H9 (cell line): ENCODE measurements at regions not wholly inside any gene's neighbourhood (a gene's known extent, or its start where the extent isn't known, plus 50 kb on each side); places are given as distances from the start of the nearest gene placed in this dataset.

Experiments
- DNase-seq: peaks from one replicate; pipeline ENCODE4 v3.0.0-alpha.2; 2017
- H2AFZ ChIP-seq: one replicate; pipeline ENCODE4 v1.6.1; 2013; ENCODE audit warnings: mild to moderate bottlenecking, low read length, control low read depth, moderate library complexity
- H2AK5ac ChIP-seq: 2 replicates; pipeline ENCODE4 v1.6.1; 2013; ENCODE audit warnings: low read length, control low read depth, mixed read lengths; ENCODE audit not compliant: insufficient read length
- H2BK120ac ChIP-seq: one replicate; pipeline ENCODE4 v1.6.1; 2013; ENCODE audit warnings: low read depth, mild to moderate bottlenecking, low read length, control low read depth, inconsistent platforms; ENCODE audit not compliant: poor library complexity, severe bottlenecking
- H2BK12ac ChIP-seq: 2 replicates; pipeline ENCODE4 v1.6.1; 2013; ENCODE audit warnings: low read length, control low read depth, mixed read lengths, low read depth; ENCODE audit not compliant: insufficient read length
- H2BK15ac ChIP-seq: 2 replicates; pipeline ENCODE4 v1.6.1; 2013; ENCODE audit warnings: low read depth, low read length, control low read depth
- H2BK20ac ChIP-seq: one replicate; pipeline ENCODE4 v1.6.1; 2013; ENCODE audit warnings: low read depth, mild to moderate bottlenecking, low read length, control low read depth, inconsistent platforms; ENCODE audit not compliant: poor library complexity, severe bottlenecking
- H2BK5ac ChIP-seq: 2 replicates; pipeline ENCODE4 v1.6.1; 2013; ENCODE audit warnings: low read length, control low read depth, mixed read lengths; ENCODE audit not compliant: insufficient read length
- H3K14ac ChIP-seq: 2 replicates; pipeline ENCODE4 v1.6.1; 2013; ENCODE audit warnings: low read length, control low read depth; ENCODE audit not compliant: insufficient read depth
- H3K18ac ChIP-seq: 2 replicates; pipeline ENCODE4 v1.6.1; 2013; ENCODE audit warnings: low read depth, mild to moderate bottlenecking, mixed read lengths, low read length, control low read depth; ENCODE audit not compliant: insufficient read length
- H3K23ac ChIP-seq: 2 replicates; pipeline ENCODE4 v1.6.1; 2013; ENCODE audit warnings: low read length, control low read depth, mixed read lengths, low read depth; ENCODE audit not compliant: insufficient read length
- H3K23me2 ChIP-seq: 2 replicates; pipeline ENCODE4 v1.6.1; 2013; ENCODE audit warnings: low read depth, mild to moderate bottlenecking, mixed read lengths, low read length, control low read depth; ENCODE audit not compliant: insufficient read length, poor library complexity, severe bottlenecking
- H3K27ac ChIP-seq: 2 replicates; pipeline ENCODE4 v1.5.1; 2013; ENCODE audit warnings: low read length, control low read depth, mixed read lengths, low read depth; ENCODE audit not compliant: insufficient read length
- H3K27me3 ChIP-seq: 2 replicates; pipeline ENCODE4 v1.6.1; 2013; ENCODE audit warnings: low read length, control low read depth, inconsistent platforms; ENCODE audit not compliant: insufficient read depth
- H3K4ac ChIP-seq: 2 replicates; pipeline ENCODE4 v1.6.1; 2013; ENCODE audit warnings: low read depth, mild to moderate bottlenecking, control low read depth, inconsistent platforms, low read length, moderate library complexity
- H3K4me1 ChIP-seq: 2 replicates; pipeline ENCODE4 v1.6.1; 2013; ENCODE audit warnings: low read length, control low read depth, inconsistent platforms; ENCODE audit not compliant: insufficient read depth
- H3K4me2 ChIP-seq: 2 replicates; pipeline ENCODE4 v1.6.1; 2013; ENCODE audit warnings: low read length, control low read depth, mixed read lengths; ENCODE audit not compliant: insufficient read length, insufficient read depth
- H3K56ac ChIP-seq: 2 replicates; pipeline ENCODE4 v1.6.1; 2013; ENCODE audit warnings: low read depth, mild to moderate bottlenecking, mixed read lengths, low read length, control low read depth; ENCODE audit not compliant: insufficient read length
- H3K79me1 ChIP-seq: 2 replicates; pipeline ENCODE4 v1.6.1; 2013; ENCODE audit warnings: low read depth, mild to moderate bottlenecking, moderate library complexity, low read length, control low read depth, inconsistent platforms; ENCODE audit not compliant: insufficient read depth, poor library complexity, severe bottlenecking
- H3K79me2 ChIP-seq: 2 replicates; pipeline ENCODE4 v1.6.1; 2013; ENCODE audit warnings: low read length, control low read depth, inconsistent platforms; ENCODE audit not compliant: insufficient read depth
- H3K9ac ChIP-seq: 2 replicates; pipeline ENCODE4 v1.6.1; 2013; ENCODE audit warnings: low read length, control low read depth, mixed read lengths; ENCODE audit not compliant: insufficient read length; ENCODE audit errors: extremely low read depth
- H3K9me3 ChIP-seq: one replicate; pipeline ENCODE4 v1.6.1; 2013; ENCODE audit warnings: low read depth, low read length, inconsistent platforms; ENCODE audit not compliant: control insufficient read depth
- H3T11ph ChIP-seq: one replicate; pipeline ENCODE4 v1.6.1; 2013; ENCODE audit warnings: mild to moderate bottlenecking, low read length, control low read depth, inconsistent platforms
- H4K20me1 ChIP-seq: one replicate; pipeline ENCODE4 v1.6.1; 2013; ENCODE audit not compliant: control insufficient read depth, insufficient read length, insufficient read depth
- H4K5ac ChIP-seq: 2 replicates; pipeline ENCODE4 v1.6.1; 2013; ENCODE audit warnings: low read depth, mild to moderate bottlenecking, mixed read lengths, low read length, control low read depth; ENCODE audit not compliant: insufficient read length
- H4K8ac ChIP-seq: replicated peaks from 2 replicates; pipeline ENCODE4 v1.6.1; 2013; ENCODE audit warnings: low read length, control low read depth, mixed read lengths, low read depth; ENCODE audit not compliant: insufficient read length
- H4K91ac ChIP-seq: 2 replicates; pipeline ENCODE4 v1.6.1; 2013; ENCODE audit warnings: low read depth, mild to moderate bottlenecking, moderate library complexity, mixed read lengths, low read length, control low read depth; ENCODE audit not compliant: insufficient read length
- H3K27ac Mint-ChIP-seq, 3 experiments: 2 replicates in 2 of 3; 3 replicates in 1 of 3; pipeline ENCODE4 v1.8.0; 2020 to 2021; ENCODE audit warnings: mixed read lengths in 3 of 3, mild to moderate bottlenecking in 1 of 3, moderate library complexity in 1 of 3
- H3K27me3 Mint-ChIP-seq: 2 replicates; pipeline ENCODE4 v1.8.0; 2021; ENCODE audit warnings: low read depth, mild to moderate bottlenecking, moderate library complexity, mixed read lengths
- H3K36me3 Mint-ChIP-seq, 3 experiments: 2 replicates in 2 of 3; 3 replicates in 1 of 3; pipeline ENCODE4 v1.8.0; 2020 to 2021; ENCODE audit warnings: low read depth in 3 of 3, mixed read lengths in 3 of 3; ENCODE audit not compliant: insufficient read depth in 1 of 3
- H3K4me1 Mint-ChIP-seq, 2 experiments: 2 replicates each; pipeline ENCODE4 v1.8.0; 2020; ENCODE audit warnings: mixed read lengths in 2 of 2
- H3K4me3 Mint-ChIP-seq, 2 experiments: 2 replicates in 1 of 2; 3 replicates in 1 of 2; pipeline ENCODE4 v1.8.0; 2020 to 2021; ENCODE audit warnings: mild to moderate bottlenecking in 2 of 2, mixed read lengths in 2 of 2, moderate library complexity in 1 of 2
- H3K9me3 Mint-ChIP-seq, 2 experiments: 2 replicates in 1 of 2; 3 replicates in 1 of 2; pipeline ENCODE4 v1.8.0; 2020; ENCODE audit warnings: mild to moderate bottlenecking in 2 of 2, mixed read lengths in 2 of 2, moderate library complexity in 1 of 2
- WGBS: extraction: QIAGEN DNeasy Blood & Tissue Kit; methylation state at CpG from one replicate; pipeline ENCODE4 v1.1.7; 2013; ENCODE audit warnings: missing lambda C conversion rate, low lambda C conversion rate, mixed read lengths; ENCODE audit not compliant: insufficient read length; ENCODE audit errors: extremely low coverage; 5-methylcytosine and 5-hydroxymethylcytosine counted together
- TF ChIP-seq, protein P1 (sequence below): fragments of 200-600 bp; sonication (generic); conservative IDR thresholded peaks from 3 replicates; pipeline ENCODE4 v1.8.0; 2021; ENCODE audit warnings: antibody characterized with exemption, mild to moderate bottlenecking

DNA sequence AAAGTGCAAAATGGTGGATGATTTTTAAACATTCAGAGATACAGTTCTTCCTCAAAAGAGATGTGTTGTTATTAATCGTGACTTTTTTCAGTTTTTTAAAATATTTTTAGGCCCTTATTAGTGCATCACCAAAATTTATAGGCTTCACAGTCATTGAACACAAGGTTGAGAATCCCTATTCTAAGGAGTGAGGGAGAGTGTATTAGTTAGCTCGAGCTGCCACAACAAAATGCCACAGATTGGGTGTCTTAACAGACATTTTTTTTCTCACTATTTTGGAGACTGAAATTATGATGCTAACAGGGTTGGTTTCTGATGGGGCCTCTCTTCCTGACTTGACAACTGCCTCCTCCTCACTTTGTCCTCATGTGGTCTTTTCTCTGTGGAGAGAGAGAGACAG lies 145.9 kb upstream of the TPRG1 start:
- Histone ChIP-seq H2BK5ac (no peak overlapping the region), H2BK12ac (no peak overlapping the region), H2BK20ac (no peak overlapping the region), H3K27ac (no peak overlapping the region), H3K79me2 (no peaks in the 10 kb centered on the region), H3K23me2 (no peaks in the 10 kb centered on the region), H3K4me1 (no peaks in the 10 kb centered on the region), H2AK5ac (no peak overlapping the region), H3K18ac (no peak overlapping the region), H3T11ph (no peak overlapping the region), H3K9me3 (no peaks in the 10 kb centered on the region), H2BK120ac (no peak overlapping the region), H4K8ac (no peak overlapping the region), H3K14ac (no peak overlapping the region), H3K56ac (no peak overlapping the region), H2AFZ (no peak overlapping the region), H3K4me2 (no peak overlapping the region), H3K27me3 (no peaks in the 10 kb centered on the region), H4K20me1 (no peaks in the 10 kb centered on the region), H3K79me1 (no peaks in the 10 kb centered on the region), H2BK15ac (no peak overlapping the region), H3K23ac (no peak overlapping the region), H4K5ac (no peak overlapping the region), H4K91ac (no peak overlapping the region), H3K9ac (no peak overlapping the region), H3K4ac (no peak overlapping the region)
- H3K4me3 Mint-ChIP-seq = no peak overlapping the region
- peaks cover 10 to 22% of the 10 kb centered on the region in 2 experiments for H3K4me1 Mint-ChIP-seq
- no peak overlapping the region for H3K27ac Mint-ChIP-seq
- H3K27me3 Mint-ChIP-seq = peaks cover 1% of the 10 kb centered on the region; the same call in 1 of the 2 replicates
- peaks cover 3 to 24% (median 8%) of the 10 kb centered on the region in 3 experiments; a peak in 6 of 7 replicates for H3K36me3 Mint-ChIP-seq
- peaks cover 0 to 12% of the 10 kb centered on the region in 2 experiments; a peak in 2 of 5 replicates for H3K9me3 Mint-ChIP-seq
- DNase-seq = no peak
- WGBS = no CpG with 5 or more reads among the region's 2 CpGs
- TF ChIP-seq, protein P1, sequence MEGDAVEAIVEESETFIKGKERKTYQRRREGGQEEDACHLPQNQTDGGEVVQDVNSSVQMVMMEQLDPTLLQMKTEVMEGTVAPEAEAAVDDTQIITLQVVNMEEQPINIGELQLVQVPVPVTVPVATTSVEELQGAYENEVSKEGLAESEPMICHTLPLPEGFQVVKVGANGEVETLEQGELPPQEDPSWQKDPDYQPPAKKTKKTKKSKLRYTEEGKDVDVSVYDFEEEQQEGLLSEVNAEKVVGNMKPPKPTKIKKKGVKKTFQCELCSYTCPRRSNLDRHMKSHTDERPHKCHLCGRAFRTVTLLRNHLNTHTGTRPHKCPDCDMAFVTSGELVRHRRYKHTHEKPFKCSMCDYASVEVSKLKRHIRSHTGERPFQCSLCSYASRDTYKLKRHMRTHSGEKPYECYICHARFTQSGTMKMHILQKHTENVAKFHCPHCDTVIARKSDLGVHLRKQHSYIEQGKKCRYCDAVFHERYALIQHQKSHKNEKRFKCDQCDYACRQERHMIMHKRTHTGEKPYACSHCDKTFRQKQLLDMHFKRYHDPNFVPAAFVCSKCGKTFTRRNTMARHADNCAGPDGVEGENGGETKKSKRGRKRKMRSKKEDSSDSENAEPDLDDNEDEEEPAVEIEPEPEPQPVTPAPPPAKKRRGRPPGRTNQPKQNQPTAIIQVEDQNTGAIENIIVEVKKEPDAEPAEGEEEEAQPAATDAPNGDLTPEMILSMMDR = no peak
